Astrocyte (in vitro differentiated cells and primary cell): ENCODE measurements at regions not wholly inside any gene's neighbourhood (a gene's known extent, or its start where the extent isn't known, plus 50 kb on each side); places are given as distances from the start of the nearest gene placed in this dataset.

ENCODE experiments used
- DNase-seq: peaks from one replicate; pipeline ENCODE4 v3.0.0-alpha.2; 2010; ENCODE audit warnings: low read depth
- FAIRE-seq: peaks from 2 replicates; lab custom pipeline; 2011; peaks lifted over from hg19 to GRCh38; lab: Jason Lieb, UNC
- H2AFZ ChIP-seq: 2 replicates; pipeline ENCODE4 v1.6.0; 2012; ENCODE audit warnings: low read depth, low read length, inconsistent platforms
- H3K27ac ChIP-seq: 2 replicates; pipeline ENCODE4 v1.5.1; 2011; ENCODE audit warnings: low read depth, low read length, inconsistent platforms
- H3K27me3 ChIP-seq: 2 replicates; pipeline ENCODE4 v1.6.0; 2011; ENCODE audit warnings: low read length, inconsistent platforms; ENCODE audit not compliant: insufficient read depth
- H3K36me3 ChIP-seq: 2 replicates; pipeline ENCODE4 v1.5.1; 2011; ENCODE audit warnings: low read length, inconsistent platforms; ENCODE audit not compliant: insufficient read depth
- H3K4me1 ChIP-seq: 2 replicates; pipeline ENCODE4 v1.5.1; 2011; ENCODE audit warnings: low read length, inconsistent platforms; ENCODE audit not compliant: insufficient read depth
- H3K4me2 ChIP-seq: 2 replicates; pipeline ENCODE4 v1.6.0; 2012; ENCODE audit warnings: low read length, inconsistent platforms
- H3K4me3 ChIP-seq: 2 replicates; pipeline ENCODE4 v1.5.1; 2011; ENCODE audit warnings: low read depth, mild to moderate bottlenecking, low read length, inconsistent platforms; ENCODE audit not compliant: insufficient read depth
- H3K79me2 ChIP-seq: 2 replicates; pipeline ENCODE4 v1.6.0; 2012; ENCODE audit warnings: mild to moderate bottlenecking, low read length, inconsistent platforms; ENCODE audit not compliant: insufficient read depth
- H3K9ac ChIP-seq: 2 replicates; pipeline ENCODE4 v1.6.0; 2012; ENCODE audit warnings: mild to moderate bottlenecking, low read length, inconsistent platforms
- H3K9me3 ChIP-seq: 2 replicates; pipeline ENCODE4 v1.5.1; 2012; ENCODE audit warnings: low read depth, mild to moderate bottlenecking, low read length, inconsistent platforms; ENCODE audit not compliant: insufficient read depth
- H4K20me1 ChIP-seq: 2 replicates; pipeline ENCODE4 v1.6.0; 2012; ENCODE audit warnings: low read length, inconsistent platforms; ENCODE audit not compliant: insufficient read depth
- H3K27ac Mint-ChIP-seq: one replicate; pipeline ENCODE4 v1.8.0; 2021; ENCODE audit warnings: mild to moderate bottlenecking, mixed read lengths; ENCODE audit not compliant: unreplicated experiment
- H3K27me3 Mint-ChIP-seq: one replicate; pipeline ENCODE4 v1.8.0; 2021; ENCODE audit warnings: low read depth, mixed read lengths; ENCODE audit not compliant: unreplicated experiment
- H3K36me3 Mint-ChIP-seq: one replicate; pipeline ENCODE4 v1.8.0; 2021; ENCODE audit warnings: low read depth, mixed read lengths; ENCODE audit not compliant: unreplicated experiment
- H3K4me1 Mint-ChIP-seq: one replicate; pipeline ENCODE4 v1.8.0; 2021; ENCODE audit warnings: low read depth, mixed read lengths; ENCODE audit not compliant: unreplicated experiment
- H3K4me3 Mint-ChIP-seq: one replicate; pipeline ENCODE4 v1.8.0; 2021; ENCODE audit warnings: mild to moderate bottlenecking, moderate library complexity, mixed read lengths; ENCODE audit not compliant: unreplicated experiment
- H3K9me3 Mint-ChIP-seq: one replicate; pipeline ENCODE4 v1.8.0; 2021; ENCODE audit warnings: mild to moderate bottlenecking, mixed read lengths; ENCODE audit not compliant: unreplicated experiment
- EZH2 ChIP-seq: IDR thresholded peaks from 2 replicates; pipeline ENCODE4 v1.6.1; 2012; ENCODE audit warnings: mild to moderate bottlenecking, low read length, inconsistent platforms; ENCODE audit not compliant: insufficient read depth
- TF ChIP-seq, protein P1 (sequence below): IDR thresholded peaks from 2 replicates; pipeline ENCODE4 v1.5.1; 2011; ENCODE audit warnings: low read depth, mild to moderate bottlenecking, inconsistent platforms, low read length, moderate library complexity; ENCODE audit not compliant: insufficient read depth

DNA sequence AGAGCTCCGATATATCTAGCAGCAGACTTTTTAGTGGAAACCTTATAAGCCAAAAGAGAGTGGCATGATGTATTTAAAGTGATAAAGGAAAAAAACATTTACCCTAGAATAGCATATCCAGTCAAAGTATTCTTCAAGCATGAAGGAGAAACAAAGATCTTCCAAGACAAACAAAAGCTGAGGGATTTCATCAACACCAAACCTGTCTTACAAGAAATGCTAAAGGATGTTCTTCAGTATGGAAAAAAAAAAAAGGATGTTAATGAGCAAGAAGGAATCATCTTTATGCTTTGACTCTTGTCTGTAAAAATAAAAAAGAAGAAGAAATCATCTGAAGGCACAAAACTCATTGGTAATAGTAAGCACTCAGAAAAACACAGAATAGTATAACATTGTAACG lies 338.2 kb downstream of the TLE1 start:
- no peaks in the 10 kb centered on the region for H3K36me3 Mint-ChIP-seq
- Histone ChIP-seq H3K79me2 (no peaks in the 10 kb centered on the region), H3K4me1 (no peaks in the 10 kb centered on the region), H3K4me2 (no peak overlapping the region), H3K27ac (no peak overlapping the region), H3K4me3 (no peak overlapping the region), H3K9ac (no peak overlapping the region), H3K9me3 (no peaks in the 10 kb centered on the region), H3K36me3 (no peaks in the 10 kb centered on the region), H2AFZ (no peak overlapping the region), H4K20me1 (no peaks in the 10 kb centered on the region), H3K27me3 (no peaks in the 10 kb centered on the region)
- H3K9me3 Mint-ChIP-seq = peaks cover 3% of the 10 kb centered on the region
- no peaks in the 10 kb centered on the region for H3K27me3 Mint-ChIP-seq
- H3K27ac Mint-ChIP-seq = no peak overlapping the region
- TF ChIP-seq, protein P1, sequence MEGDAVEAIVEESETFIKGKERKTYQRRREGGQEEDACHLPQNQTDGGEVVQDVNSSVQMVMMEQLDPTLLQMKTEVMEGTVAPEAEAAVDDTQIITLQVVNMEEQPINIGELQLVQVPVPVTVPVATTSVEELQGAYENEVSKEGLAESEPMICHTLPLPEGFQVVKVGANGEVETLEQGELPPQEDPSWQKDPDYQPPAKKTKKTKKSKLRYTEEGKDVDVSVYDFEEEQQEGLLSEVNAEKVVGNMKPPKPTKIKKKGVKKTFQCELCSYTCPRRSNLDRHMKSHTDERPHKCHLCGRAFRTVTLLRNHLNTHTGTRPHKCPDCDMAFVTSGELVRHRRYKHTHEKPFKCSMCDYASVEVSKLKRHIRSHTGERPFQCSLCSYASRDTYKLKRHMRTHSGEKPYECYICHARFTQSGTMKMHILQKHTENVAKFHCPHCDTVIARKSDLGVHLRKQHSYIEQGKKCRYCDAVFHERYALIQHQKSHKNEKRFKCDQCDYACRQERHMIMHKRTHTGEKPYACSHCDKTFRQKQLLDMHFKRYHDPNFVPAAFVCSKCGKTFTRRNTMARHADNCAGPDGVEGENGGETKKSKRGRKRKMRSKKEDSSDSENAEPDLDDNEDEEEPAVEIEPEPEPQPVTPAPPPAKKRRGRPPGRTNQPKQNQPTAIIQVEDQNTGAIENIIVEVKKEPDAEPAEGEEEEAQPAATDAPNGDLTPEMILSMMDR = no peak
- no peak for TF ChIP-seq EZH2
- DNase-seq (no peak), FAIRE-seq (no peak)
- no peaks in the 10 kb centered on the region for H3K4me1 Mint-ChIP-seq
- no peak overlapping the region for H3K4me3 Mint-ChIP-seq

DNA sequence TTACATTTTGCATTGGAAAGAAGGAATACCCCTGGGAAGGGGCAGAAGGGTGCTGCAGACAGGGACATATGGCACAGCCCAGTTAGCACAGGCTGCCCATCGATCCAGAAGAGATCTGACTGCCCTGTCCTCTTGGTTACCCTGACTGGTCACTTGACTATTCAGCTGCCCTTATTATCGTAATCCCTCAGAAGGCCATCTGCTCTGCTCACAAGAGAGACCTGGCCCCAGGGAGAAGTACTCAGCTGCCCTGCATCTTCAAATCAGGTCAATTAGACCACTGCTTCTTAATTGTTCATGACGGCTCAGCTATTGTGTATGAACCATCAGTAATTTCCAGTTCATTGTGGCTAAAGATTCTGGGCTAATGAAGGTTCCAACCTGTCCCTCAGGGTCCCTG lies 345.0 kb downstream of the TLE1 start:
- Histone ChIP-seq H3K4me1 (no peaks in the 10 kb centered on the region), H4K20me1 (no peaks in the 10 kb centered on the region), H3K79me2 (no peaks in the 10 kb centered on the region), H3K27me3 (no peaks in the 10 kb centered on the region), H3K4me2 (no peak overlapping the region), H3K4me3 (no peak overlapping the region), H3K27ac (no peak overlapping the region), H2AFZ (no peak overlapping the region), H3K36me3 (no peaks in the 10 kb centered on the region), H3K9ac (no peak overlapping the region), H3K9me3 (no peaks in the 10 kb centered on the region)
- peaks cover 1% of the 10 kb centered on the region for H3K36me3 Mint-ChIP-seq
- FAIRE-seq (no peak), DNase-seq (no peak)
- peaks cover 3% of the 10 kb centered on the region for H3K9me3 Mint-ChIP-seq
- no peak overlapping the region for H3K4me3 Mint-ChIP-seq
- TF ChIP-seq, protein P1 = no peak
- no peak for TF ChIP-seq EZH2
- no peaks in the 10 kb centered on the region for H3K4me1 Mint-ChIP-seq
- H3K27ac Mint-ChIP-seq = no peak overlapping the region
- no peaks in the 10 kb centered on the region for H3K27me3 Mint-ChIP-seq

DNA sequence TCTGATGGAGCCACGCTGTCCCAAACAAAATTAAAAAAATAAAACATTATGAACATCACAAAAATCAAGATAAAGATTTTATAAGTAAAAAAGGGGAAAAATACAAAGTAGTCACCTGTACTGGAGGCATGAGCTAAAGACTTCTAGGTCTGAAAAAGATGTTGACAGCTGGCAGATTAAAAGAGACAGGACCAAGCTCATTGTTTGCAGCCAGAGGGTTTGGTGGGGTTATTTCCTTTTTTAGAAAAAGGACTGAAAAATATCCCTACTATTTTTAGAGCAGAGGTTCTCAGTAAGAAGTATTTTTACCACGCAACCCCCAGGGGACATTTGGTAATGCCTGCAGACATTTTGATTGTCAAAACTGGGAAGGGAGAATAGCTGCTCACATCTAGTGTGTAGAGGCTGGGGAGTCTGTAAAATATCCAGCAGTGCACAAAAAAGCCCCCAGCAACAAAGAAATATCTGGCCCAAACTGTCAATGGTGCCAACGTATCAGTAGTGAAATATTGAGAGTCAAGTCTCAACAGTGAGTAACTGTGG lies 353.4 kb downstream of the TLE1 start:
- no peaks in the 10 kb centered on the region for H3K4me1 Mint-ChIP-seq
- H3K4me3 Mint-ChIP-seq = no peak overlapping the region
- no peaks in the 10 kb centered on the region for H3K27me3 ChIP-seq
- H3K36me3 ChIP-seq = no peaks in the 10 kb centered on the region
- no peak overlapping the region for H3K9ac ChIP-seq
- no peaks in the 10 kb centered on the region for H3K27me3 Mint-ChIP-seq
- H3K4me1 ChIP-seq = no peaks in the 10 kb centered on the region
- no peaks in the 10 kb centered on the region for H4K20me1 ChIP-seq
- H3K9me3 Mint-ChIP-seq = no peaks in the 10 kb centered on the region
- H3K36me3 Mint-ChIP-seq = no peaks in the 10 kb centered on the region
- H2AFZ ChIP-seq = no peak overlapping the region
- H3K4me2 ChIP-seq = no peak overlapping the region
- no peaks in the 10 kb centered on the region for H3K9me3 ChIP-seq
- no peak for DNase-seq
- H3K27ac Mint-ChIP-seq = no peak overlapping the region
- no peaks in the 10 kb centered on the region for H3K79me2 ChIP-seq
- no peak for FAIRE-seq
- H3K4me3 ChIP-seq = no peak overlapping the region
- TF ChIP-seq, protein P1 = no peak
- no peak for TF ChIP-seq EZH2
- H3K27ac ChIP-seq = no peak overlapping the region
